Activated CD4-positive, alpha-beta T cell treated with anti-CD3 and anti-CD28 coated beads, Interleukin-2, amount 10 ng/mL, durations not matched to agents 24 days and 14 days (primary cell): ENCODE measurements at regions not wholly inside any gene's neighbourhood (a gene's known extent, or its start where the extent isn't known, plus 50 kb on each side); places are given as distances from the start of the nearest gene placed in this dataset.

Experiments used
- DNase-seq: peaks from one replicate; pipeline ENCODE4 v3.0.0; 2022
- H3K27ac Mint-ChIP-seq: one replicate; pipeline ENCODE4 v1.8.0; 2022; ENCODE audit warnings: mild to moderate bottlenecking, mixed read lengths
- H3K27me3 Mint-ChIP-seq: one replicate; pipeline ENCODE4 v1.8.0; 2022; ENCODE audit warnings: mixed read lengths
- H3K36me3 Mint-ChIP-seq: one replicate; pipeline ENCODE4 v1.8.0; 2022; ENCODE audit warnings: low read depth, mild to moderate bottlenecking, mixed read lengths
- H3K4me1 Mint-ChIP-seq: one replicate; pipeline ENCODE4 v1.8.0; 2021; ENCODE audit warnings: mixed read lengths
- H3K4me3 Mint-ChIP-seq: one replicate; pipeline ENCODE4 v1.8.0; 2022; ENCODE audit warnings: mild to moderate bottlenecking, moderate library complexity, mixed read lengths
- H3K9me3 Mint-ChIP-seq: one replicate; pipeline ENCODE4 v1.8.0; 2021; ENCODE audit warnings: mixed read lengths
- intact Hi-C: fragments of 100-400 bp; cut with micrococcal nuclease; formaldehyde crosslinking; loops from one replicate; pipeline ENCODE4 v1.15.1; 2023

DNA sequence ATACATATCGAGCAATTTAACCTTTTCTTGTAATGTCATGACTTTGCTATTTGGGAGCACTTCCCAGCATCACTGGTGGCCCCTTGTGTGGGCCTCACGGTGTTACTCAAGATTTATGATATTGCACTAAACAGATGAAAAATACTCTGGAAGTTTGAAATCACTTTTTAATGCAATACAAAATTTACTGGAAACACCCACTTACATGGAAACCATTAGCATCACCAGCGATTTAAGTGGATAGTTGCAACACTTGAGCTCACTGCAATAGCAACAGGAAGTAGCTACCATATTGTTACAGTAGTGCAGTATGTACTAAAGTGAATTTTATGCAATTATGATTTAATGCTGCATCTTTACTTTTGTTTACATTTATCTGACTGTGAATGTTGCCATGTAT lies 184.4 kb downstream of the MDFIC start:
- no peak for DNase-seq
- peaks cover 9% of the 10 kb centered on the region for H3K9me3 Mint-ChIP-seq
- no peak overlapping the region for H3K27ac Mint-ChIP-seq
- H3K4me1 Mint-ChIP-seq: no peaks in the 10 kb centered on the region
- no peak overlapping the region for H3K4me3 Mint-ChIP-seq
- intact Hi-C loops: no loop called here
- no peaks in the 10 kb centered on the region for H3K27me3 Mint-ChIP-seq
- H3K36me3 Mint-ChIP-seq: no peaks in the 10 kb centered on the region

DNA sequence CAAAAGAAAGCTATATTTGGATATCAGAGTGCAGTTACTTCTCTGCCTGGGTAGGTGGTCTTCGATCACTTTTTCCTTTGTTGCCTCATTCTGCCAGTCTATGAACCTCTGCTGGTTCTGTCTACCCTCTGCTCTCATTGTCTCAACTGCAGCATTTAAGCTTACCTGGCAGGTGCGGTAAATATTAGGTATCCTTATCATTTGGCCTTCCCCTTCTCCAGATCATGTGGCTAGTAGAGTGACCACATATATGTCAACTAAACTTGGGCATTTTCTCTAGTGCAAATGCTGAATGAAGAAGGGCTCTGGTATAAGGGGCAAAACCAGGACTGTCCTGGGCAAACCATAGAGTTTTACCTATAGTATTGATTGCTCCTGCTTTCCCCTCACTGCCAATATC lies 180.8 kb downstream of the MDFIC start:
- intact Hi-C loops: no loop called here
- Mint-ChIP-seq H3K36me3 (no peaks in the 10 kb centered on the region), H3K4me3 (no peak overlapping the region), H3K9me3 (peaks cover 9% of the 10 kb centered on the region), H3K27ac (no peak overlapping the region), H3K4me1 (no peaks in the 10 kb centered on the region), H3K27me3 (no peaks in the 10 kb centered on the region)
- no peak for DNase-seq

DNA sequence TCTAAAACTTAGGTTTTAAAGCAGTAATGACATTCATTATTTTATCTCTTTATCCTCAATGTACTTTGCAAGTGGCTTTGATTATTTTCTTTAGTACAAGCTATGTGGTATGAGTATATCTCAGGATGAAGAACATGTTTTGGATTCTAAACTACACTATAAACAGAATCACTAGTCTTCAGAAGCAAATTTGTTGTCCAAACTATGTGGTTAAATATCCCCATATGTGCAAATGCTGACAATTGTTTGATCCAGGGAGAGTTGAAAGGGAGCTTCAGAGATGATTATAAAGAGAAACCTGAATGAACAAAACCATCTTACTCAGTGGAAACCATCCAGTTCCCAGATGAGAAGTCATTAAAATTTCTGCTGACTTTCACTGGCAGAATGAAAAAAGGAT lies 179.3 kb downstream of the MDFIC start:
- Mint-ChIP-seq H3K9me3 (peaks cover 9% of the 10 kb centered on the region), H3K27ac (no peak overlapping the region), H3K36me3 (no peaks in the 10 kb centered on the region), H3K4me3 (no peak overlapping the region), H3K4me1 (no peaks in the 10 kb centered on the region), H3K27me3 (no peaks in the 10 kb centered on the region)
- intact Hi-C loops: no loop called here
- DNase-seq: no peak

DNA sequence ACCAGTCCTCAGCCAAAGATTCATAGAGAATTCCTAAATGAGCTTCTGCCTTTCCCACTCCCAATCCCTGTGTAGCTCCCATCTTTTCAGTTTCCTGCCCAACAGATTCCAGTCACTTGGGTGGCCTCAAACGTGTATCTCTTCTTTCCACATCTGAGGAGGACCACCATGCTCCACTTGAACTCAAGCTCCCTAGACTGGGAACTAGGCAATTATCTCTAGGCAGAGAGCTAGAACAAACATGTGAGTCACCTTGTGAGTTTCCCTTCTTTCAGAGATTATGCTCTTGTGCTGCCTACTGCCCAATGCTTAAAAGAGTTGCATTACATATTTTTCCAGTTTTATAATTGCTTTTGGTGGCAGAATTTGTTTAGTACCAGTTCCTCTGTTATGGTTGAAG lies 178.0 kb downstream of the MDFIC start:
- Mint-ChIP-seq H3K9me3 (peaks cover 3% of the 10 kb centered on the region), H3K36me3 (no peaks in the 10 kb centered on the region)
- no peak for DNase-seq

DNA sequence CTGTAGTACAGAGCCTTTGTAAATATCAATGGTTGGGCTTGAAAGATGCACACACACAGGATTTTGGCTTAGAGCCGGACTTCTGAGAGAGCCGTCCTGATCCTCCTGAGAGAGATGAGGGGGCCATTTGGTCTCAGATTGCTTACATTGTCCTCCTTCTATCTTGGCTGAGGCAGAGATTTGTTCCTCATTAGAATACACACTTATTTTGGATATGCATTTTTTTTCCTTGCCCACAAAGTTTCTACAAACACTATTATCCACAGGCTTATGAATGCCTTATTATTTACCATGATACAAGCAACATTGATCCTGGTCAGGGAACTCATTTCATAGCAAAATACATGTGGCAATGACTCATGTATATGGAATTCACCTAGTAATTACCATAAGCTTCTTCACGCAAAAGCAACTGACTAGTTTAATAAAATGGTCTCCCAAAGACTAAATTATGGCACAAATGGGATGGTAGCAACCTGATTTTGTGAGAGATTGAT lies 175.3 kb downstream of the MDFIC start:
- DNase-seq: no peak
- no peaks in the 10 kb centered on the region for H3K9me3 Mint-ChIP-seq
- H3K4me1 Mint-ChIP-seq: peaks cover 2% of the 10 kb centered on the region
- no peaks in the 10 kb centered on the region for H3K27me3 Mint-ChIP-seq
- no peaks in the 10 kb centered on the region for H3K36me3 Mint-ChIP-seq
- no peak overlapping the region for H3K4me3 Mint-ChIP-seq
- intact Hi-C loops: no loop called here
- no peak overlapping the region for H3K27ac Mint-ChIP-seq

More for the DNA sequence above, 178.0 kb downstream of the MDFIC start:
- intact Hi-C loops: no loop called here
- Mint-ChIP-seq H3K27me3 (no peaks in the 10 kb centered on the region), H3K4me3 (no peak overlapping the region), H3K4me1 (no peaks in the 10 kb centered on the region), H3K27ac (no peak overlapping the region)

DNA sequence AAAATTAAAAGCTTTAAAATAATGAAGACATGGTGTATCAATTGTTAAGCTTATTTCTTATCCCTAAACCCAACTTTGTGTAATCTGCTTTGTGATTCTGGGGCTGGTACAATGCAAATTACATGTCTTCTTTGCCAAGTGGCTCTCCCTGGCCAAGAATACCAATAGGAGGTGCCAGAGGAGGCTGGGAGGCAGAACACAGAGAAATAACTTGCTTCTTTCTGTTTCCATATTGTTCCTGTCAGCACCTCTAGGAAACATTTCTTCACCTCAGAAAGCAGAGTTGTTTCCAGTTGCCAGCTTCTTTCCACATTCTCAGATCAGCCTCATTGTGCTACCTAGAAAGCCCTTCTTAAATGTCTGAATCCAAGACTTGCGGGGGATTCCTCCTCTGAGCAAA lies 174.4 kb downstream of the MDFIC start:
- H3K27me3 Mint-ChIP-seq: no peaks in the 10 kb centered on the region
- H3K36me3 Mint-ChIP-seq: no peaks in the 10 kb centered on the region
- no peaks in the 10 kb centered on the region for H3K9me3 Mint-ChIP-seq
- peaks cover 2% of the 10 kb centered on the region for H3K4me1 Mint-ChIP-seq
- intact Hi-C loops: no loop called here
- no peak for DNase-seq
- no peak overlapping the region for H3K4me3 Mint-ChIP-seq
- no peak overlapping the region for H3K27ac Mint-ChIP-seq

DNA sequence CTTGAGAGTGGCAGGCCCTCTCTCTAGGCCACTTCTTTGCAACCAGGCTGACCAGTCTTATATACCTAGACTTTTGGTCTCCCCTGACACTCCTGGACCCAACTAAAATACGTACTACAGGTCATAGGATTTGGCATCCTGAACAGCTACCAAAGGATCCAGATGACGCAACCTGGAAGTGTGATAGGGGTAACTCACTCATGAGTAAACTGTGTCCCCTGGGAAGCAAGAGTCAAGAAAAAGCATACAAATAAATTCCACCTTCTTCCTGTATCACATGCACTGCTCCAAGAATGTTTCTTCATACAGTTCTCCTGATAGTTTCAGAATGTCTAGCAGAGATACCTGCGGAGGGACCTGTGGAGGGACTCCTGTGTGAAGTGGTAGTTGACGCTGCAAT lies 172.3 kb downstream of the MDFIC start:
- peaks cover 2% of the 10 kb centered on the region for H3K4me1 Mint-ChIP-seq
- no peaks in the 10 kb centered on the region for H3K27me3 Mint-ChIP-seq
- H3K4me3 Mint-ChIP-seq: no peak overlapping the region
- H3K9me3 Mint-ChIP-seq: no peaks in the 10 kb centered on the region
- no peaks in the 10 kb centered on the region for H3K36me3 Mint-ChIP-seq
- H3K27ac Mint-ChIP-seq: no peak overlapping the region
- intact Hi-C loops: no loop called here
- no peak for DNase-seq

DNA sequence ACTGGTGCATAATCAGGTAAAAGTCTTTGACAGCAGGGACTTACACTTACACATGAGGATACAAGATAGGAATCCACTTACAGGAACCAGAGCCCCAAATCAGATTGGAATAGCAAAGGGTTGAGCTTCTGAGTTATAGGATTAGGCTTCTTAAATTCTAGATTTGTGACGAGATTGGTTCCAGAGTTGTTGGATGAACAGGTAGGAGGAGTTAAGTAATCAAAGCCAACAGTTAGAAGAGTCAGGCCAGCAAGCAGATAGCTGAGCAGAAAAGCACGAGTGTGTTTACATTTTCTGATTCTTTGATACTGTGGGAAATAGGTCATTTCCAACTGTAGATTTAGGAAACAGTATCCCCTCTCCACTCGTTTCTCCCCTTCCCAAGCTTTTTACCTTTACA lies 167.0 kb downstream of the MDFIC start:
- no peak overlapping the region for H3K27ac Mint-ChIP-seq

DNA sequence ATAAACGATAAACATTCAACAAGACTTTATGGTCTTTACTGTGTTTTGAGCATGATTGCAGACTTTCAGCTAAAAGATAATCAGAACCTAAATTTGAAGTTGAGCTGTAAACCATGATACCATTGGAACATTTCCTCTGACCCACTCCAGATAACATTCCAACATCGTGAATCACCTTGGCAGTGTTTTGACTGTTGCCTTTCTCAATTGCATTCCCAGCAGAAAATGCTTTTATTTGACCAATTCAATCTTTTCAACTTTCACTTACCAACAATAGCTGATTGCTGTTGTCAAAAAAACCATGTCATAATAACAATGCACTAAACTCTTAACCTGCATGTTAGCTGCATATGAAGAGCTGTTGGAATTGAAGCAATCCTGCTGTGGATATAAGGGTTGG lies 165.5 kb downstream of the MDFIC start:
- Mint-ChIP-seq H3K9me3 (peaks cover 4% of the 10 kb centered on the region), H3K4me1 (no peaks in the 10 kb centered on the region), H3K36me3 (no peaks in the 10 kb centered on the region), H3K27ac (no peak overlapping the region), H3K27me3 (peaks cover 6% of the 10 kb centered on the region), H3K4me3 (no peak overlapping the region)
- no peak for DNase-seq
- intact Hi-C loops: no loop called here

More for the DNA sequence above, 167.0 kb downstream of the MDFIC start:
- H3K4me3 Mint-ChIP-seq: no peak overlapping the region
- H3K36me3 Mint-ChIP-seq: no peaks in the 10 kb centered on the region
- no peak for DNase-seq
- H3K4me1 Mint-ChIP-seq: no peaks in the 10 kb centered on the region
- H3K9me3 Mint-ChIP-seq: peaks cover under 1% of the 10 kb centered on the region
- intact Hi-C loops: no loop called here
- peaks cover 6% of the 10 kb centered on the region for H3K27me3 Mint-ChIP-seq

DNA sequence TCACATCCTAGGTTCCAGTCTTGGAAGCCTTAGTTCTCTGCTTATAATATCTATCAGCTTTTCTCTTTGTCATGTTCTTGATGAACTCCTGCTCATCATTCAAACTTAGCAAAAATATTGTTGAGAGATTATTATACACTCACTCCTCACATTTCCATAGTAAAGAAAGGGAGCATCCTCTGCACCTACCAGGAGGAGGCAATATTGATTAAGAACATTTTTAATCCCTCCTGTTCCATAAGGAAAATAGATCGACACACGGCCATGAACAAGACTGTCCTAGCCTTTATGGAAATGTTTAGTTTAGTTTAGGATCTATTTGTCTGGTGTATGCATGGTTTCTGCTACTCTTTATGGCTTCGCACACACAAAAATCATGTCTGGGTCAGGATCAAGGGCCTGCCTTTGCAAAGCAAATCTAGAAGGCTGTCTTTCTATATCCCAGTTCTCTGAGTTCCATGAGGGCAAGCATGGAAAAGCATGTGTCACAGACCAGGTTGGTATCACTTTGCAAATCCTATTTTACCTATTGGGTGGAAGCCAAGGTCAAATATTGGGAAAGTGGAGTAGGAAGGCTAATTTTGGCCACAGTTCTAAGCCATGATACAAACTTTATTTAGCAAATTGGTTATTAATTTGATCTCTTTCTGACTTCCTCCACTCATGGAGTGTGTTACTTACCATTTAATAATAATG lies 164.4 kb downstream of the MDFIC start:
- no peaks in the 10 kb centered on the region for H3K4me1 Mint-ChIP-seq
- intact Hi-C loops: no loop called here
- no peak overlapping the region for H3K27ac Mint-ChIP-seq

DNA sequence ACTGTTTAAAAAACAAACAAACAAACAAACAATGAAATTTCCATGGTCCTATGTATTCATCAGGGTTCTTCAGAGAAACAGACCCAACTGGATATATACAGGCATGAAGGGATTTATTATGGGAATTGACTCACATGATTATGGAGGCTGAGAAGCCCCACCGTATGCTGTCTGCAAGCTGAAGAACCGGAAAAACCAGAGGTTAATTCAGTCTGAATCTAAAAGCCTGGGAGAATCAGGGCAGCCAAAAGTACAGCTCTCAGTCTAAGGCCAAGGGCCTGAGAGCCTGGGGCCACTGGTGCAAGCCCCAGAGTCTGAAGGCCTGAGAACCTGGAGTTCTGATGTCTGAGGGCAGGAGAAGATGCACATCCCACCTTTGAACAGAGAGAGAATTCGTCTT lies 163.5 kb downstream of the MDFIC start:
- DNase-seq: no peak
- Mint-ChIP-seq H3K9me3 (peaks cover 4% of the 10 kb centered on the region), H3K4me3 (no peak overlapping the region), H3K4me1 (no peaks in the 10 kb centered on the region), H3K27ac (no peak overlapping the region), H3K27me3 (peaks cover 10% of the 10 kb centered on the region), H3K36me3 (no peaks in the 10 kb centered on the region)
- intact Hi-C loops: no loop called here

More for the DNA sequence above, 164.4 kb downstream of the MDFIC start:
- Mint-ChIP-seq H3K27me3 (peaks cover 6% of the 10 kb centered on the region), H3K9me3 (peaks cover 4% of the 10 kb centered on the region), H3K36me3 (no peaks in the 10 kb centered on the region), H3K4me3 (no peak overlapping the region)
- no peak for DNase-seq

DNA sequence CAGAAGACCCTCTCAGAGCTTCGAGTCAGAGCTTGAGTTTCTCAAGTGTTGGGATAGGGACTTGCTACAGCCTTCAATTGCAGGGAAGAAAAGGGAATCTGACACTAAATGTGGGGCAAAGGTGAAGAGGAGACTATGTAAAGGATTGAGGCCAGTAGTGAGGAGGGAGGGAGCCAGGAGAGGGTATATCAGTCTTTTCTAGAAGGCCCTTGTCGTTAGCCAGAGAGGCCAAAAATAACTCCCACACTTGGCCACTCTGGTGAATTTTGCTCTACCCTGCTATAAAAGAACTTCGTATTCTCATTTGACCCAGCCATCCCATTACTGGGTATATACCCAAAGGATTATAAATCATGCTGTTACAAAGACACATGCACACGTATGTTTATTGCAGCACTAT lies 162.0 kb downstream of the MDFIC start:
- intact Hi-C loops: no loop called here

DNA sequence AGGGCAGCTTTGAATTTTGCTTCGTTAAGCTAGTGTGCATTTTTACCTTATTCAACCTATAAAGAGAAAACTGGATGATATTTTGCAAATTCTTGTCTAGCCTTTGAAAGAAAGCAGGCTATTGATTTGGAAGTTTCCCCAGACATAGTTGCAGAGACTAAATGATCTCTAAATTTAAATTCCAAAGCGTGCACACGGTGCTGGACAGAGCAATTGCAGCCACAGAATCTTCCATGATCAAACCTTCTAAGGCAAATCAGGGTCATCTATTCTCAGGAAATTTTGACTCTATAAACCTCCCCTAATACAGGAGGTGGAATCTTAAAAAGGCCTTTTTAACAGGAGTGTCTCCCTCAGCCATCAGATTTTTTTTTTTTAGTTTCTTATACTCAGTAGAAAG lies 159.9 kb downstream of the MDFIC start:
- Mint-ChIP-seq H3K9me3 (peaks cover 8% of the 10 kb centered on the region), H3K36me3 (no peaks in the 10 kb centered on the region), H3K4me3 (no peak overlapping the region), H3K4me1 (peaks cover 5% of the 10 kb centered on the region), H3K27me3 (peaks cover 10% of the 10 kb centered on the region), H3K27ac (no peak overlapping the region)
- DNase-seq: no peak
- intact Hi-C loops: no loop called here

More for the DNA sequence above, 162.0 kb downstream of the MDFIC start:
- Mint-ChIP-seq H3K4me1 (no peaks in the 10 kb centered on the region), H3K4me3 (no peak overlapping the region), H3K36me3 (no peaks in the 10 kb centered on the region), H3K9me3 (peaks cover 4% of the 10 kb centered on the region), H3K27me3 (peaks cover 15% of the 10 kb centered on the region), H3K27ac (no peak overlapping the region)
- DNase-seq: no peak

DNA sequence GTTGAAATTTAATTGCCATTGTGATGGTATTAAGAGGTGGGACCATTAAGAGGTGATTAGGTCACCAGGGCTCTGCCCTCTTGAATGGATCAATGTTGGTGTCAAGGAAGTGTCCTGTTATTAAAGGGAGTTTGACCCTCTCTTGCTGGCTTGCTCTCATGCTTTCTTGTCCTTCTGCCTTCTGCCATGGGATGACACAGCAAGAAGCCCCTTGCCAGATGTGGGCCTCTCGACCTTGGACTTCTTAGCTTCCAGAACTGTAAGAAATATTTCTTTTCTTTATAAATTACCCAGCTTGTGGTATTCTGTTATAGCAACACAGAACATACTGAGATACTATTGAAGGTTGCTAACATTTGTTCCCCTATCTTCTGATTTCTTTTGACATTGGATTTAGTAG lies 157.0 kb downstream of the MDFIC start:
- no peaks in the 10 kb centered on the region for H3K36me3 Mint-ChIP-seq
- DNase-seq: no peak
- peaks cover 9% of the 10 kb centered on the region for H3K27me3 Mint-ChIP-seq
- intact Hi-C loops: no loop called here
- peaks cover 5% of the 10 kb centered on the region for H3K4me1 Mint-ChIP-seq
- no peak overlapping the region for H3K27ac Mint-ChIP-seq
- peaks cover 11% of the 10 kb centered on the region for H3K9me3 Mint-ChIP-seq
- H3K4me3 Mint-ChIP-seq: no peak overlapping the region

DNA sequence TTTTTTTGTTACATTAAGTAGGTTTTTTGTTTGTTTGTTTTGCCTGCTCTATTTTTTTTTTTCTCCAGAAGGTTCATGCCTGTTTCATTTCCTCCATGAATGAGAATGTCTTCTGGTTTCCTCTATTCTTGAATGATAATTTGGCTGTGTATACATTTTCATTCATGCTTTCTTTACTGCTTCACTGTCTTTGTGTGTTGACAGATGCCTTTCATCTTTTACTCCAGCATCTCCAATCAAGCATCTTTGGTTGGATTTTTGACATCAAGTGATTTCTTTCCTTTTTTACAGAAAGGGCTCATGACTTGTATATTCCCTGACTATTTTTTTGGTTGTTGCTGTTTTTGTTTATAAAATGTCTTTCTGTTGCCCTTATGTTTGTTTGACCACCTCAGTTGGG lies 156.5 kb downstream of the MDFIC start:
- Mint-ChIP-seq H3K9me3 (peaks cover 8% of the 10 kb centered on the region), H3K27ac (no peak overlapping the region), H3K4me3 (no peak overlapping the region), H3K36me3 (no peaks in the 10 kb centered on the region), H3K4me1 (peaks cover 5% of the 10 kb centered on the region), H3K27me3 (peaks cover 9% of the 10 kb centered on the region)
- DNase-seq: no peak
- intact Hi-C loops: no loop called here
